ENCODE measurements at regions not wholly inside any gene's neighbourhood (a gene's known extent, or its start where the extent isn't known, plus 50 kb on each side); places are given as distances from the start of the nearest gene placed in this dataset.

- no TSS peak for BruUV-seq (replicated peaks)
Observed at GRCh38 chr7:156117542-156118247, 305.4 kb upstream of the SHH start.

DNA sequence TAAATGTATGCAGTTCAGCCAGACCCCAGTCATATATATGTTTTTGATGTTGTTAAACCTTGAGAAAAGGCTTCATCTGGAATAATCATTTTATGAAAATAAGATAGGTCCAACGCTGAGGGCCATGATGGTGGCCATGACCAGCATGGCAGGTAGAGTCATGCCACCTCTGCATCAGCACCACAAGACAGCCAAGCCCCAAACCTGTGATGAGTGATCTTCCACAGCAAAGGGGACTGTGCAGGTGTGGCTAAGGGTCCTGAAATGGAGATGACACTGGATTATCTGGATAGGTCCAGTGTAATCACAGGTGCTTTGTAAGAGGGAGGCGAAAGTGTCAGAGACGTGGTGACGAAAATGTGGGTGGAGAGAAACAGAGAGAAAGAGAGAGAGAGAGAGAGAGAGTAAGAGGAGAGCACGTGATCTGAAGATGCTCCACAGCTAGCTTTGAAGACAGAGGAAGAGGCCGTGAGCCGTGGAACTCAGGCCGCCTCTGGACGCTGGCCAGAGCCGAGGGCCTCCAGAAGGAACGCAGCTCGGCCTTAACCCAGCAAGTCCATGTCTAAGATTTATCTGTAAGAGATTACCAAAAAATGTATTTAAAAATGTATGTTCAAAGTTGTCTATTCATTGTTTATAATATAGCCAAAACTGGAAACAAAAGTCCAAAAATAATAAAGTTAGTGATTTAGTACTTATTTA, 304.4 kb upstream of the SHH start:
- BruUV-seq (replicated peaks), result no TSS peak
- ChIA-PET CTCF (interaction anchor here (0.6 kb wide), 1 partner anchor 1167 kb away, joined by 3 read pairs; no protein-coding TSS in a partner anchor), POLR2A (no interaction called here)
- Histone ChIP-seq H3K4me1 (ENCODE audit: control insufficient read depth, insufficient read depth, low read length) (no peaks in the 10 kb centered on the region), H3K27ac (ENCODE audit: low read length) (no peak overlapping the region), H3K36me3 (ENCODE audit: control insufficient read depth, insufficient read depth, low read length) (no peaks in the 10 kb centered on the region), H3K4me3 (ENCODE audit: low read depth in 2 of 2, low read length in 2 of 2) (no peak overlapping the region), H3K27me3 (ENCODE audit: control insufficient read depth, insufficient read depth, low read length) (no peaks in the 10 kb centered on the region), H3K9me3 (ENCODE audit: control insufficient read depth, insufficient read depth, low read depth, low read length) (no peaks in the 10 kb centered on the region)
- intact Hi-C loops (cut with micrococcal nuclease; ENCODE audit: unreplicated experiment) (no loop called here), in situ Hi-C loops (cut with HindIII; ENCODE audit: low pct_unique_long_range_greater_than_20kb, low sequenced_read_pairs) (no loop called here)
- DNase-seq (ENCODE audit: low read depth, low spot score), result no peak
- no peak for ATAC-seq
- TF ChIP-seq CTCF (IDR thresholded peaks at IDR 0.05) (no peak), REST (IDR thresholded peaks at IDR 0.05; ENCODE audit: insufficient read depth in 1 of 2, low read depth in 2 of 2, low read length in 1 of 2) (no peak), TCF7L2 (IDR thresholded peaks at IDR 0.05; ENCODE audit: low read depth, low read length) (no peak)

More at GRCh38 chr7:156117542-156118247, 305.4 kb upstream of the SHH start:
- H3K27ac ChIP-seq (ENCODE audit: low read length), result no peak overlapping the region
- H3K9me3 ChIP-seq (ENCODE audit: control insufficient read depth, insufficient read depth, low read depth, low read length), result no peaks in the 10 kb centered on the region
- no peak for TF ChIP-seq TCF7L2 (IDR thresholded peaks at IDR 0.05; ENCODE audit: low read depth, low read length)
- TF ChIP-seq SIN3A (IDR thresholded peaks at IDR 0.05; ENCODE audit: borderline replicate concordance, insufficient read depth, low read depth, low read length), result no peak
- no peak for TF ChIP-seq CTCF (IDR thresholded peaks at IDR 0.05)
- TF ChIP-seq REST (IDR thresholded peaks at IDR 0.05; ENCODE audit: insufficient read depth in 1 of 2, low read depth in 2 of 2, low read length in 1 of 2), result no peak
- TF ChIP-seq POLR2AphosphoS5 (IDR thresholded peaks at IDR 0.05; ENCODE audit: low read depth, low read length), result no peak
- ATAC-seq (no peak), DNase-seq (ENCODE audit: low read depth, low spot score) (no peak)
- ChIA-PET CTCF (no interaction called here), POLR2A (no interaction called here)
- intact Hi-C loops (cut with micrococcal nuclease; ENCODE audit: unreplicated experiment) (no loop called here), in situ Hi-C loops (cut with HindIII; ENCODE audit: low pct_unique_long_range_greater_than_20kb, low sequenced_read_pairs) (no loop called here)
- no peaks in the 10 kb centered on the region for H3K4me1 ChIP-seq (ENCODE audit: control insufficient read depth, insufficient read depth, low read length)
- no peak overlapping the region for H3K4me3 ChIP-seq (ENCODE audit: low read depth in 2 of 2, low read length in 2 of 2)
- H3K27me3 ChIP-seq (ENCODE audit: control insufficient read depth, insufficient read depth, low read length), result no peaks in the 10 kb centered on the region
- no peaks in the 10 kb centered on the region for H3K36me3 ChIP-seq (ENCODE audit: control insufficient read depth, insufficient read depth, low read length)

Data from Panc1 (cell line).